Fibroblast of pulmonary artery (primary cell): ENCODE measurements at regions not wholly inside any gene's neighbourhood (a gene's known extent, or its start where the extent isn't known, plus 50 kb on each side); places are given as distances from the start of the nearest gene placed in this dataset.

Source experiments
- DNase-seq: peaks from one replicate; pipeline ENCODE4 v3.0.0-alpha.2; 2010; ENCODE audit warnings: low read depth
- H3K4me3 ChIP-seq: replicated peaks from 2 replicates; pipeline ENCODE4 v1.5.1; 2011; ENCODE audit warnings: low read depth, mild to moderate bottlenecking, control low read depth, low read length, moderate library complexity
- CTCF ChIP-seq: IDR thresholded peaks from 2 replicates; pipeline ENCODE4 v1.5.1; 2011; ENCODE audit warnings: mild to moderate bottlenecking, control low read depth, low read length, inconsistent platforms; ENCODE audit errors: missing control alignments

GRCh38 chr6:144613859-144614258, 328.7 kb downstream of the UTRN start:
- DNase-seq, result no peak
- no peak for TF ChIP-seq CTCF
- no peak overlapping the region for H3K4me3 ChIP-seq

- no peak for TF ChIP-seq CTCF
- no peak overlapping the region for H3K4me3 ChIP-seq
- no peak for DNase-seq
Observed at GRCh38 chr6:144615870-144616269, 330.7 kb downstream of the UTRN start.

- no peak for TF ChIP-seq CTCF
- DNase-seq, result no peak
- H3K4me3 ChIP-seq, result no peak overlapping the region
Observed at GRCh38 chr6:144617191-144617590, 332.1 kb downstream of the UTRN start.

GRCh38 chr6:144617708-144618107, 332.6 kb downstream of the UTRN start:
- no peak for DNase-seq
- TF ChIP-seq CTCF, result no peak
- H3K4me3 ChIP-seq, result no peak overlapping the region

- no peak overlapping the region for H3K4me3 ChIP-seq
- TF ChIP-seq CTCF, result no peak
- no peak for DNase-seq
Observed at GRCh38 chr6:144619966-144620365, 334.8 kb downstream of the UTRN start.

- no peak overlapping the region for H3K4me3 ChIP-seq
- DNase-seq, result no peak
- no peak for TF ChIP-seq CTCF
Observed at GRCh38 chr6:144621332-144621731, 336.2 kb downstream of the UTRN start.

GRCh38 chr6:144624246-144624645, 339.1 kb downstream of the UTRN start:
- no peak for TF ChIP-seq CTCF
- no peak overlapping the region for H3K4me3 ChIP-seq
- DNase-seq, result no peak
